ENCODE measurements at regions not wholly inside any gene's neighbourhood (a gene's known extent, or its start where the extent isn't known, plus 50 kb on each side); places are given as distances from the start of the nearest gene placed in this dataset.

DNA sequence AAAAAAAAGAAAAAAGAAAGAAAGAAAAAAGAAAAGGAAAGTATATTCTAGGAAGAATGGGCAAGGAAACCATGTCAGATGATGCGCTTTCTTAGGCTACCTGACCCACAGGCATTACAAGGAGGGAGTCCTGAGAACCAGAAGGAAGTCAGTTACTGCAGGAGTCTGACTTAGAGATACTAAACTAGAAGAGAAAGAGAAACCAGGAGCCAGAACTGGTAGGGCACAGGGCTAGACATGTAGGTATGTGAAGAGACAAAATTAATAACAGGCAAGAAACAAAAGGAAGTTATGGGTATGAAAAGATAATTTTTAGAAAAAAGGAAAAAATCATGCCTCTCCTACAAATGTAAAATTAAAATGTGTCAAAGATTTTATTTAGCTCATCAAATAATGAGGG is 63.3 kb upstream of the LRRN1 start:
- TF ChIP-seq, protein P1, sequence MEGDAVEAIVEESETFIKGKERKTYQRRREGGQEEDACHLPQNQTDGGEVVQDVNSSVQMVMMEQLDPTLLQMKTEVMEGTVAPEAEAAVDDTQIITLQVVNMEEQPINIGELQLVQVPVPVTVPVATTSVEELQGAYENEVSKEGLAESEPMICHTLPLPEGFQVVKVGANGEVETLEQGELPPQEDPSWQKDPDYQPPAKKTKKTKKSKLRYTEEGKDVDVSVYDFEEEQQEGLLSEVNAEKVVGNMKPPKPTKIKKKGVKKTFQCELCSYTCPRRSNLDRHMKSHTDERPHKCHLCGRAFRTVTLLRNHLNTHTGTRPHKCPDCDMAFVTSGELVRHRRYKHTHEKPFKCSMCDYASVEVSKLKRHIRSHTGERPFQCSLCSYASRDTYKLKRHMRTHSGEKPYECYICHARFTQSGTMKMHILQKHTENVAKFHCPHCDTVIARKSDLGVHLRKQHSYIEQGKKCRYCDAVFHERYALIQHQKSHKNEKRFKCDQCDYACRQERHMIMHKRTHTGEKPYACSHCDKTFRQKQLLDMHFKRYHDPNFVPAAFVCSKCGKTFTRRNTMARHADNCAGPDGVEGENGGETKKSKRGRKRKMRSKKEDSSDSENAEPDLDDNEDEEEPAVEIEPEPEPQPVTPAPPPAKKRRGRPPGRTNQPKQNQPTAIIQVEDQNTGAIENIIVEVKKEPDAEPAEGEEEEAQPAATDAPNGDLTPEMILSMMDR (IDR thresholded peaks at IDR 0.05): no peak
- TF ChIP-seq RAD21 (conservative IDR thresholded peaks at IDR 0.05 in 1 of 2, IDR thresholded peaks at IDR 0.05 in 1 of 2) (no peak), ZSCAN20 (CRISPR knock-in tag; IDR thresholded peaks at IDR 0.05) (no peak), JUN (IDR thresholded peaks at IDR 0.05) (no peak), CEBPB (IDR thresholded peaks at IDR 0.05) (no peak), HDAC2 (IDR thresholded peaks at IDR 0.05) (no peak), HOXA7 (CRISPR knock-in tag; IDR thresholded peaks at IDR 0.05) (no peak), EP300 (IDR thresholded peaks at IDR 0.05) (no peak), POLR2A (IDR thresholded peaks at IDR 0.05; ENCODE audit: low read length) (no peak), ZFP36 (IDR thresholded peaks at IDR 0.05; ENCODE audit: borderline replicate concordance, partially characterized antibody) (no peak), SMC3 (IDR thresholded peaks at IDR 0.05) (no peak)
- TF ChIP-seq, protein P2, sequence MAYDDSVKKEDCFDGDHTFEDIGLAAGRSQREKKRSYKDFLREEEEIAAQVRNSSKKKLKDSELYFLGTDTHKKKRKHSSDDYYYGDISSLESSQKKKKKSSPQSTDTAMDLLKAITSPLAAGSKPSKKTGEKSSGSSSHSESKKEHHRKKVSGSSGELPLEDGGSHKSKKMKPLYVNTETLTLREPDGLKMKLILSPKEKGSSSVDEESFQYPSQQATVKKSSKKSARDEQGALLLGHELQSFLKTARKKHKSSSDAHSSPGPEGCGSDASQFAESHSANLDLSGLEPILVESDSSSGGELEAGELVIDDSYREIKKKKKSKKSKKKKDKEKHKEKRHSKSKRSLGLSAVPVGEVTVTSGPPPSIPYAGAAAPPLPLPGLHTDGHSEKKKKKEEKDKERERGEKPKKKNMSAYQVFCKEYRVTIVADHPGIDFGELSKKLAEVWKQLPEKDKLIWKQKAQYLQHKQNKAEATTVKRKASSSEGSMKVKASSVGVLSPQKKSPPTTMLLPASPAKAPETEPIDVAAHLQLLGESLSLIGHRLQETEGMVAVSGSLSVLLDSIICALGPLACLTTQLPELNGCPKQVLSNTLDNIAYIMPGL (CRISPR knock-in tag; IDR thresholded peaks at IDR 0.05; ENCODE audit: borderline replicate concordance): no peak
- TF ChIP-seq, protein P3, sequence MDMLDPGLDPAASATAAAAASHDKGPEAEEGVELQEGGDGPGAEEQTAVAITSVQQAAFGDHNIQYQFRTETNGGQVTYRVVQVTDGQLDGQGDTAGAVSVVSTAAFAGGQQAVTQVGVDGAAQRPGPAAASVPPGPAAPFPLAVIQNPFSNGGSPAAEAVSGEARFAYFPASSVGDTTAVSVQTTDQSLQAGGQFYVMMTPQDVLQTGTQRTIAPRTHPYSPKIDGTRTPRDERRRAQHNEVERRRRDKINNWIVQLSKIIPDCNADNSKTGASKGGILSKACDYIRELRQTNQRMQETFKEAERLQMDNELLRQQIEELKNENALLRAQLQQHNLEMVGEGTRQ (IDR thresholded peaks at IDR 0.05): no peak

Data from A549 (cell line).